OCI-LY3 (cell line): ENCODE measurements at regions not wholly inside any gene's neighbourhood (a gene's known extent, or its start where the extent isn't known, plus 50 kb on each side); places are given as distances from the start of the nearest gene placed in this dataset.
"Not testable (repeated sequence)": the region's sequence is repeated elsewhere in the genome, so short reads cannot be mapped to it uniquely, and the experiment has no call there.

Source experiments
- H2AFZ ChIP-seq: fragments of 200-600, 300-600 bp; shearing (Covaris generic); 2 replicates; pipeline ENCODE4 v1.6.0; 2014; ENCODE audit warnings: antibody characterized with exemption, low read depth, low read length
- H3K27ac ChIP-seq: fragments of 200-600, 300-600 bp; sonication (generic); 2 replicates; pipeline ENCODE4 v1.5.1; 2014; ENCODE audit warnings: mild to moderate bottlenecking, low read length, moderate library complexity, mixed read lengths
- H3K27me3 ChIP-seq: fragments of 200-600, 300-600 bp; sonication (generic); 2 replicates; pipeline ENCODE4 v1.6.1; 2014; ENCODE audit warnings: low read depth, low read length, mixed read lengths
- H3K36me3 ChIP-seq: fragments of 200-600, 300-600 bp; sonication (generic); replicated peaks from 2 replicates; pipeline ENCODE3; 2014; ENCODE audit warnings: low read depth, low read length, mixed read lengths
- H3K4me1 ChIP-seq: fragments of 300-600, 200-600 bp; sonication (generic); 2 replicates; pipeline ENCODE4 v1.6.1; 2014; ENCODE audit warnings: low read length, mixed read lengths
- H3K4me2 ChIP-seq: fragments of 200-600, 300-600 bp; sonication (generic); 2 replicates; pipeline ENCODE4 v1.6.1; 2014; ENCODE audit warnings: low read length, mixed read lengths
- H3K4me3 ChIP-seq: fragments of 300-600, 200-600 bp; sonication (generic); 2 replicates; pipeline ENCODE4 v1.5.1; 2014; ENCODE audit warnings: antibody characterized with exemption, mild to moderate bottlenecking, low read length, moderate library complexity
- H3K79me2 ChIP-seq: fragments of 300-600, 200-600 bp; shearing (Covaris generic); 2 replicates; pipeline ENCODE4 v1.6.1; 2014; ENCODE audit warnings: mild to moderate bottlenecking, low read length, mixed read lengths
- H3K9ac ChIP-seq: fragments of 300-600, 200-600 bp; shearing (Covaris generic); 2 replicates; pipeline ENCODE4 v1.6.0; 2014; ENCODE audit warnings: mild to moderate bottlenecking, low read length, moderate library complexity
- H3K9me3 ChIP-seq: fragments of 200-600, 300-600 bp; shearing (Covaris generic); 2 replicates; pipeline ENCODE4 v1.6.1; 2014; ENCODE audit warnings: low read length, mixed read lengths; ENCODE audit not compliant: insufficient read depth
- H4K20me1 ChIP-seq: fragments of 200-600, 300-600 bp; sonication (generic); 2 replicates; pipeline ENCODE4 v1.6.1; 2016; ENCODE audit warnings: low read length, mixed read lengths; ENCODE audit not compliant: insufficient read depth
- CTCF ChIP-seq: fragments of 200-600, 300-600 bp; sonication (generic); IDR thresholded peaks from 2 replicates; pipeline ENCODE4 v1.5.1; 2014; ENCODE audit warnings: antibody characterized with exemption, low read length, low read depth
- EZH2phosphoT487 ChIP-seq: fragments of 200-600 bp; shearing (Covaris generic); IDR thresholded peaks from 2 replicates; pipeline ENCODE4 v1.6.1; 2018; ENCODE audit warnings: antibody characterized with exemption, mixed run types, low read depth

- no peaks in the 10 kb centered on the region for H3K4me1 ChIP-seq
- H3K79me2 ChIP-seq = no peaks in the 10 kb centered on the region
- H4K20me1 ChIP-seq = no peaks in the 10 kb centered on the region
- no peak for TF ChIP-seq CTCF
- no peak for TF ChIP-seq EZH2phosphoT487
- no peak overlapping the region for H3K4me2 ChIP-seq
- H3K9ac ChIP-seq = no peak overlapping the region
- no peaks in the 10 kb centered on the region for H3K36me3 ChIP-seq
- H3K27me3 ChIP-seq = no peaks in the 10 kb centered on the region; the same call in 1 of the 2 replicates
- H3K4me3 ChIP-seq = no peak overlapping the region
- no peak overlapping the region for H3K27ac ChIP-seq
- H3K9me3 ChIP-seq = no peaks in the 10 kb centered on the region
- no peak overlapping the region for H2AFZ ChIP-seq
These were observed 535.2 kb downstream of the RBFOX1 start for GRCh38 chr16:7867831-7868230.

- Histone ChIP-seq H3K79me2 (no peaks in the 10 kb centered on the region), H3K27me3 (no peaks in the 10 kb centered on the region), H3K9me3 (no peaks in the 10 kb centered on the region), H3K4me1 (no peaks in the 10 kb centered on the region), H3K36me3 (no peaks in the 10 kb centered on the region), H3K4me3 (no peak overlapping the region), H4K20me1 (no peaks in the 10 kb centered on the region), H2AFZ (no peak overlapping the region), H3K4me2 (no peak overlapping the region), H3K9ac (no peak overlapping the region), H3K27ac (no peak overlapping the region)
- TF ChIP-seq CTCF (no peak), EZH2phosphoT487 (no peak)
These were observed 533.5 kb downstream of the RBFOX1 start for GRCh38 chr16:7866144-7866543.

GRCh38 chr16:7865393-7865792, 532.7 kb downstream of the RBFOX1 start:
- not testable (repeated sequence) for H3K4me3 ChIP-seq, H3K9me3 ChIP-seq, H4K20me1 ChIP-seq

GRCh38 chr16:7861891-7862582, 529.4 kb downstream of the RBFOX1 start:
- H3K79me2 ChIP-seq = no peaks in the 10 kb centered on the region
- H3K36me3 ChIP-seq = no peaks in the 10 kb centered on the region
- H4K20me1 ChIP-seq = no peaks in the 10 kb centered on the region
- H3K9ac ChIP-seq = no peak overlapping the region
- H3K4me3 ChIP-seq = no peak overlapping the region
- H3K4me2 ChIP-seq = no peak overlapping the region
- H3K9me3 ChIP-seq = no peaks in the 10 kb centered on the region
- no peak for TF ChIP-seq CTCF
- TF ChIP-seq EZH2phosphoT487 = no peak
- H3K27me3 ChIP-seq = no peaks in the 10 kb centered on the region
- no peaks in the 10 kb centered on the region for H3K4me1 ChIP-seq
- H2AFZ ChIP-seq = no peak overlapping the region
- no peak overlapping the region for H3K27ac ChIP-seq

More at GRCh38 chr16:7865393-7865792, 532.7 kb downstream of the RBFOX1 start:
- not testable (repeated sequence) for H3K9ac ChIP-seq, H3K27me3 ChIP-seq, H3K4me1 ChIP-seq, H2AFZ ChIP-seq, H3K4me2 ChIP-seq, H3K36me3 ChIP-seq, H3K79me2 ChIP-seq, H3K27ac ChIP-seq
